K562 (cell line): ENCODE measurements at regions not wholly inside any gene's neighbourhood (a gene's known extent, or its start where the extent isn't known, plus 50 kb on each side); places are given as distances from the start of the nearest gene placed in this dataset.

ENCODE experiments used
- CHD4 ChIP-seq: fragments of 200-600 bp; sonication (generic); IDR thresholded peaks from 3 replicates; pipeline ENCODE4 v1.6.1; 2012; ENCODE audit warnings: low read depth, mild to moderate bottlenecking, mixed read lengths, low read length, inconsistent platforms; ENCODE audit not compliant: insufficient read depth, insufficient replicate concordance, poor library complexity, severe bottlenecking
- CTCF ChIP-seq, 3 experiments: IDR thresholded peaks in 2 of 3; conservative IDR thresholded peaks in 1 of 3; 2 replicates each; pipeline ENCODE4 v1.5.1; 2011 to 2012; ENCODE audit warnings: low read length in 3 of 3, mild to moderate bottlenecking in 3 of 3, control low read depth in 2 of 3, improper control_type of control experiment in 1 of 3, inconsistent platforms in 1 of 3, low read depth in 1 of 3, mixed read lengths in 1 of 3, moderate library complexity in 1 of 3; ENCODE audit not compliant: insufficient read depth in 2 of 3
- HCFC1 ChIP-seq: IDR thresholded peaks from 2 replicates; pipeline ENCODE4 v1.6.1; 2012; ENCODE audit warnings: low read depth, low read length, improper control_type of control experiment
- JUN ChIP-seq, 2 experiments: sonication (generic) in 1 of 2; formaldehyde crosslinking in 1 of 2; IDR thresholded peaks; 2 replicates each; pipeline versions ENCODE4 v1.6.1 to v1.8.0; 2012 to 2022; ENCODE audit warnings: borderline replicate concordance in 2 of 2, mild to moderate bottlenecking in 2 of 2, improper control_type of control experiment in 1 of 2, low read depth in 1 of 2, low read length in 1 of 2, missing genetic modification reagents in 1 of 2
- NR2C2 ChIP-seq, 2 experiments: fragments of 200-800 bp in 1 of 2; sonication (Bioruptor generic) in 1 of 2; sonication (generic) in 1 of 2; formaldehyde crosslinking in 1 of 2; IDR thresholded peaks; 2 replicates each; pipeline versions ENCODE4 v1.6.1 to v1.8.0; 2016 to 2022; ENCODE audit warnings: mild to moderate bottlenecking in 1 of 2, missing compliant biosample characterization in 1 of 2, missing genetic modification characterization in 1 of 2, missing genetic modification reagents in 1 of 2
- RAD51 ChIP-seq: fragments of 450-650 bp; IDR thresholded peaks from 2 replicates; pipeline ENCODE4 v1.7.1; 2016; ENCODE audit warnings: low read depth, mild to moderate bottlenecking, borderline replicate concordance
- ZFP36 ChIP-seq: fragments of 150-350 bp; IDR thresholded peaks from 2 replicates; pipeline ENCODE4 v1.6.1; 2018; ENCODE audit warnings: low read length, low read depth; ENCODE audit not compliant: partially characterized antibody

GRCh38 chr6:169850746-169851145, 99.3 kb downstream of the ERMARD start:
- TF ChIP-seq HCFC1 (no peak), CTCF (IDR thresholded peaks at IDR 0.05 in 2 of 3, conservative IDR thresholded peaks at IDR 0.05 in 1 of 3; ENCODE audit: insufficient read depth in 2 of 3, low read depth in 1 of 3, low read length in 3 of 3) (no peak), RAD51 (no peak), JUN (IDR thresholded peaks at IDR 0.05; ENCODE audit: borderline replicate concordance, low read depth, low read length) (no peak), JUN (CRISPR knock-in tag; IDR thresholded peaks at IDR 0.05; ENCODE audit: borderline replicate concordance) (no peak), CHD4 (no peak), NR2C2 (CRISPR knock-in tag; IDR thresholded peaks at IDR 0.05) (no peak), NR2C2 (tag; IDR thresholded peaks at IDR 0.05) (no peak), ZFP36 (no peak)
